HG03439 (cell line): ENCODE measurements at regions not wholly inside any gene's neighbourhood (a gene's known extent, or its start where the extent isn't known, plus 50 kb on each side); places are given as distances from the start of the nearest gene placed in this dataset.

Experiments used
- ATAC-seq: cut with Tn5 transposase; IDR thresholded peaks from one replicate; pipeline ENCODE4 v1.9.1; 2021; ENCODE audit warnings: mild to moderate bottlenecking, moderate library complexity; ENCODE audit not compliant: unreplicated experiment

DNA sequence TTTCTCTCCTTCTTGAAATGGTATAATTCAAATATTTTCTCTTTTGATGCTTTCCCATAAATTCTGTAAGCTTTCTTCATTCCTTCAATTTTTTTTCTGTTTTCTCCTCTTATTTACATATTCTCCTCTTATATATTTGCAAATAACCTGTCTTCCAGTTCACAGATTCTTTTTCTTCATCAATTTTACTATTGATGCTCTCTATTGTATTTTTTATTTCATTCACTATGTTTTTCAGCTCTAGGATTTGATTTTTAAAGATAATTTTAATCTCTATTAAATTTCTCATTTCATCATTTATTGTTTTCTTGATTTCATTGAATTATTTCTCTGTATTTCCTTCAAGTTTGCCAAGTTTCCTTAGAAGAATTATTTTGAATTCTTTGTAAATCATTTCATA, 54.0 kb upstream of the PRPS1L1 start:
- ATAC-seq = no peak

DNA sequence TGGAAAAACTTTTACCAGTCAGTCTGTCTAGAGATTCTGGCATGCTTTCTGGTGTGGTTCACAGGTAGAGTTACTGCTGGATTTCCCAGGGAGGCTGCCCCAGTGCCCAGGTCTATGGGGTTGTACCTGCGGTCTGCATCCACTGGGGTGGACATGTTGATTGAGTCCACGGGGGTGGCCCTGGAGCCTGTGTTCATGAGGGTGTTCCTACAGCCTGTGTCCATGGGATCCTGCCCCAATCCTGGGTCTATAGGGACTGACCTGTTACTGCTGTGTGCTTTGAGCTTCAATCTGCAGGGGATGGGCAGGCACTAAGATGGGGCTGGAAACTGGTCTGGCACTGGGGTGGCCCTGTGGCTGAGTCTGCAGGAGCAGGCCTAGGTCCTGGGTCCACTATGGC, 54.5 kb upstream of the PRPS1L1 start:
- no peak for ATAC-seq

DNA sequence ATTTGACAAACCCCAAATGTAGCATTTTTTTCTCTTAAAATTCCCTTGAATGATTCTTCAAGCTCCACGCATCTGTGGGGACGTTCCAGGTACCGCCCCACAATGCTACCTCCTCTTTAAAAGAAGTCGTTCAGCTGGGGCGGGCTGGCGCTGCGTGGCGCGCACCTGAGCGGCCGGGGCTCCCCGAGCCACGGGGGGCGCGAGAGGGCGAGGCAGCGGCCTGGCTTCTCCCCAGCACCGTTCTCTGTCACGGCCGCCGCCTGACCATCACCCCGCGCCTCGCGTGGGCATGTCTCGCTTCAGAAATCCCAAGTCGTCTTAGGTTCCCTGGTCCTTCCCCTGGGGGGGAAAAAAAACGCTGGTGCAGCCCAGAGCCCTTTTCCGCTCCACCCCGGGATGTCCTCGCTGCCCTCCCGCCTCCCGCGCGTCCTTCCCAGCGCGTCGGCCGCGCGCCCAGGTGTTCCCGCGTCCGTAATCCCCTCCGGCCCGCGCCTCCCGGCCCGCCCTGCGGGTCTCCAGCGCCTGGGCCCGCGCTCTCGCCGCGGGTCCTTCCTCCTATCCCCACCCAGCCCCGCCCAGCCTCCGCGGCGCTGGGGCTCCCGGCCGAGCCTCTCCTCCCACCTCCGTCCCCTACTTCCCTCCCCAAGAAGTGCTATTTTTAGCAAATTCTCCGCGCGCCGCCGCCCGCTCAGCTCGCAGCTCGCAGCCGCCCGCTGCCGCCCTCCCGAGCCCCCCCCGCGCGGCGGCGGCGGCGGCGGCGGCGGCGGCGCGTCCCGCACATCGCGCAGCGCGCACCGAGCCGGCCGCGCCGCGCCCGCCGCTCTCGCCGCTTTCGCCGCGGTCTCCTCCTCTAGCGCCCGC, 58.7 kb upstream of the PRPS1L1 start:
- ATAC-seq = no peak

DNA sequence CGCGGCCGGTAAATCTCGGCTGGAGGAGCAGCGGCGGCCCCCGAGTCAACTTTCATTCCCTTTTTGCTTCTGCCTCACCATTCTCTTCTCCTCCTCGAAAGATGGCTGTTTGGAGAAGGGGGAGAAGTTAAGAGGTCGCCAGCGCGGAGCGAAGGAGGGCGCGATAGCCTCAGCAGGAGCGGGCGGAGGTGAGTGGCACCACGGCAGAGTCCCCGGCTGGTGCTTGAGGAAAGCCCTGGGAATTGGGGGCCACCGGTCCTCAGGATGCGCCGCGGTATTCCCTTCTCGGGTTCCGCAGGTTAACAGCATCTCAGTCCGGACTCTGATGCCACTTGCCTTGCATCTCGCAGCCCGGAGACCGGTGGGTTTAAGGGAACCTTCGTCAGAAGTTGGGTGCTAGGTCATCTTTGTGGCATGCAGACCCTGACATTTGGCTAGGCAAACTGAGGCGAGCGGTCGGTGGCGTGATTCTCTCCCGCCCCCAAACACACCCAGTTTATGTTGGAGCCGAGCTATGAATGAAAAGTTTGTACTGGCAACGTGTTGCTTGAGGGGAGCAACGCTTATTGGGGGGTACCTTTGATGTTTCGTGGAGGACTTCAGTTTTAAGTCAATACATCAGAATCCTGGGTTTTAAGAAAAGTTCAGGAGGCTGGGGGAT, 59.5 kb upstream of the PRPS1L1 start:
- ATAC-seq = no peak

DNA sequence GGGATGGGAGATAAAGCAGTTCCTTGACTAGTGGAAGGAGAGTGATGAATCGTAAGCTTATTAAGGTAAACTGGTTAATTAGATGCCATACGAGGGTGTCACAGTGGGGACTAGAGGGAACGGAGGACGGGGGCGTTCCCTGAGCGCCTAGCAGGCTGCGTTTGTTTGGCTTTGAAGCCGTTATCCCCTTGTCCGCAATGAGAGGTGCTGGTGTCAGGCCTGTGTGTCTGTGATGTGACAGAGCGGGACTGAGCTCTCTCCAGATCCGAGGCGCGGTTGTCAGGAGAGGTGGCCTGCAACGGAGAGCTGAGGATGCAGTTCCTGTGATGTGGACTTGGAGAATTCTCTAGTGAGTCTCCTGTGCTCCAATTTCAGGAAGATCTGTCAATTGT, 60.0 kb upstream of the PRPS1L1 start:
- no peak for ATAC-seq

DNA sequence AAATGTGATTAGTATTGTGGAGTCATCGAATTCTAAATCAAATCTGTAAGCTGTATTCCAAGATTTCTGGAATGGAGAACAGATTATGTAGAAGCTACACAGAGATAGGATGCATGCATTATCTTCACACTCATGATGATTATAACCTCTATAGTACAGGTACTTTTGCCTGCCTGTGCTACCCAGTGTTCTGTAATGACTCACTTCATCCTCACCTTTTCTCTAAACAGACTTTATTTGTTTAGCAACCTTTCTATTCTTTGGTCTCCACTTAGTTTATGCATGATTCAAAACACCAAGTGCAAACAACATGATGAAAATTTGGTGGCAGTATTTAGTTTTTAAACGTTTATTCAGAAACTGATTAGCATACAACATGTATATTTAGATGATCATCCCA, 68.4 kb upstream of the PRPS1L1 start:
- no peak for ATAC-seq

DNA sequence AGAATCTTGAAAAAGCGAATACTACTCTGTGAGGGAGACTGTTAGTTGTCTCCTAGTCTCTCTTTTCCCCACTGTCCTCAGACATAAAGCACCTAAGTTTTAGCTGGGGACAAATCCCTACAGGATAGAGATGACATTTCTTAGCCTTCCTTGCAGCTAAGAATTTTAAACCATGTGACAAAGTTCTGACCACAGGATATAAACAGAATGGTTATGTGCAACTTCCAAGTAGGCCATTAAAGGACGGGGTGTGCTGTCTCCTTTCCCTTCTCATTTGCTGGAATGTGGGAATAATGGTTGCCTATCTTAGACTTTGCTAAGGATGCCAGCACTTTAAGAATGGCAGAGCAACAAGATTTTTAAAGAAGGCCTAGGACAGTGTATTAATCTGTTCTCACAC, 74.9 kb upstream of the PRPS1L1 start:
- ATAC-seq = no peak

DNA sequence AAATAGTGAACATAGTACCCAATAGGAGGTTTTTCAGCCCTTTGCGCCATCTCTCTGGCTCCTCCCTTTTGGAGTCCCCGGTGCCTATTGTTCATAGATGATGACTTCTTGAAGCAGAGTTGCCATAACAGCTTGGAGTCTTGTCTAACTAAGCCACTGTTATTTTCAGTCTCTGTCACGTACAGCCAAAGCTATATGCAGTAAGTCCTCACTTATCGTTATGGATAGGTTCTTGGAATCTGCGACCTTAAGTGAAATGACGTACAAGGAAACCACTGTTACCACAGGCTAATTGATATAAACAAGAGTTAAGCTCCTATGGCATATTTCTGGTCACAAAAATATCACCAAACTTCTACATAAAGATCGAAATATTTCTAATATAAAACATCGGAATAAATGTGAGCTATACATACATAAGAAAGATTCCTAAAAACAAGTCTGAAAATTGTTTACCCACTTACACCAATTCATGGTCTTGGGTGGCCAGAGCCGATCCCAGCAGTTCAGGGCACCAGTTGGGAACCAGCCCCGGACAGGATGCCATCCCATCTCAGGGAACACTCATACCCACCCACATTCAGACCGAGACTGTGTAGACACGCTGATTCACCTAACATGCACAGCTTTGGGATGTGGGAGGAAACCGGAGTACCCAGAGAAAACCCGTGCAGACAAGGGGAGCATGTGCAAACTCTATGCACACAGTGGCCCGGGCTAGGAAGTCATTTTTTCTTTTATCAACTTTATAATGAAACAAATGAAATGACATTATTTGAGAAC, 76.0 kb upstream of the PRPS1L1 start:
- ATAC-seq = no peak

DNA sequence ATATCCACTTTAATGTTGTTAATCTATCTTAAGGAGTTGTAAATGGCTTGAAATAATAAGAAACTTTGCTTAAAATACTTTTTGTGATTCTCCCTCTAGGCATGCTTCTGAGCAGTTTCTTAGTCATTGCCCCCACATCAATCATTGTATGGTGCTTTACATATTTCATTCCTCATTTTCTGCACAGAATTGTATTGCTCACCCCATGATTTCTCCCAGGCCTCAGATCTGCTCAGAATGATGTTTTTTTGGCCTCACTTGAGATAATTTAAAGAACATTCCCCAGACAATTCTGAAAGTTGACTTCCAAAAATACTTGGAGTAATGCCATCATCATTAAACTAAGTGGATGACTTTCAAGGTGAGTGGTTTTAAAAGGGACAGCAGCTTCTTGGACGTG, 82.1 kb upstream of the PRPS1L1 start:
- no peak for ATAC-seq

DNA sequence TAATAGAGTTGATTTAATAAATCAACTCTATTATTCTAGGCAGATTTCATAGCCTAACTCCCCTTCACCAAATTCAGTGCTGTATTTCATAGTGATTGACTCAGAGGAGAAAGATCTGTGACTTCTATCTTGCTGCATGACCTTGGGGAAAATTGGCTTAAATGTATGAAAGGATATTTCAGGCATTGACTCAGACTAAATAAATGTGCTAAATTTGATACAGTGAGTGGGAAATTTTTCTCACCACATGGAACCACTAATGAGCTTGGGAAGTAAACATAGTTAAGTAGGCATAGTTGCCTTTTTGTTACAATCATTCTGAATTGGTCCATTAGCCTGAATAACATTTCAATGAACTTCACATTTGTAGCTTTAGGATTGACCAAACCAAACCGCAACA, 89.0 kb upstream of the PRPS1L1 start:
- ATAC-seq = no peak

DNA sequence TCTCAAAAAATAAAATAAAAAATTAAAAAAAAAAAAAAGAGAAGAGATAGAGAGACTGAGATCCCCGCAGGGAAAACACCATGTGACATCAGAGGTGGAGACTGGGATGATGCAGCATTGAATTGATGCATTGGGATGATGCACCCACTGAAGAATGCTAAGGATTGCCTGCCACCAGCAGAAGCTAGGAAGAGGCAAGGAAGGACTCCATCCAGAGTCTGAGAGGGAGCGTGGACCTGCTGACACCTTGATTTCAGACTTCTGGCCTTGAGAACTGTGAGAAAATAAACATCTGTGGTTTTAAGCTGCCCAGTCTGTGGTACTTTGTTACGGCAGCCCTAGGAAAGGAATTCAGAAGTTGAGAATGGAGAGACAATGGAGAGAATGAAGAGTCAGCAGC, 89.8 kb upstream of the PRPS1L1 start:
- no peak for ATAC-seq

DNA sequence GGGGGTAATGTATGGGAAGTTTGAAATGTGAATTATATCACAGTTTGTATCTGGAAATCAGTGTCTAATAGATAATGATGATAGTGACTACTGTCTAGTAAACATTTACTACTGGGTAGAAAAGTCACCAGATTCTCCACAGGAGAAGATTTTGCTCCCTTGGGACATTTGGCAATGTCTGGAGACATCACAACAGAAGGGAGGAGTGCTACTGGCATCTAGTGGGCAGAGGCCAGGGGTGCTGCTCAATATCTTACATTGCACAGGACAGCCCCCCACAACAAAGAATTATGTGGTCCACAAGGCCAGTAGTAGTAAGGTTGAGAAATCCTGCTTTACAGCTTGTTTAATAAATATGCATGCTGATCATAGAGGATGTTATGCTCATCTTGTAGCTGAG, 92.3 kb upstream of the PRPS1L1 start:
- ATAC-seq = no peak

DNA sequence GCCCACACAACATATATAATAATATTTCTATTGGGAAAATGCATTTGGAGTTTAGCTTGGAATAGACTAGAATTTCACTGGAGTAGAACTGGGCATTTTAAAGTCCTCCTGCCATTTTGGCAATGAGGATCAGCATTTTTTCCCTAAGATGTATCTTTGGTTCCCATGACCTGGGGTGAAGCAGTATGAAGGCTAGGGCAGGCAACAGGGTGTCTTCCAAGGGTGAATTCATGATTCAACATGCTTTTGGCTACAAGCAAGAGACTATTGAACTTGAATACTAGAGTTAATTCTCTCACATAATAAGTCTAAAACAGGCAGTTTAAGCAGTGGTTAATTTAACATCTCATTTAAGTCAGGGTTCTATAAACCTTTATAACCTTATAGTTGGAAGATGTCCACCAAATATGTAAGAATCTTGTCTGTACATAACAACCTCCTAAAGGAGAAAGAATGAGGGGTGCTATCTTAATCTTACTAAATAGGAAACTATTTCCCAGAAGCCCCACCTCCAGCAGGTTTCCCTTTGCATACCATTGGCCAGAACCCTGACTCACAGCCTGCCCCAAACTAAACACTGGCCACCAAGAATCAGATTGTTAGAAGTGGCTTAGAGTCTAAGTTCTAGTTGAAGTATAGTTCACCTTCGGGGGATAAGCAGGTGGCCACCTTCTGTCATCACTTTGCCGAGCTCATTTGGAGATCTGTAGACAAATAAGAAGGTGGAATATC, 96.0 kb upstream of the PRPS1L1 start:
- ATAC-seq = no peak

DNA sequence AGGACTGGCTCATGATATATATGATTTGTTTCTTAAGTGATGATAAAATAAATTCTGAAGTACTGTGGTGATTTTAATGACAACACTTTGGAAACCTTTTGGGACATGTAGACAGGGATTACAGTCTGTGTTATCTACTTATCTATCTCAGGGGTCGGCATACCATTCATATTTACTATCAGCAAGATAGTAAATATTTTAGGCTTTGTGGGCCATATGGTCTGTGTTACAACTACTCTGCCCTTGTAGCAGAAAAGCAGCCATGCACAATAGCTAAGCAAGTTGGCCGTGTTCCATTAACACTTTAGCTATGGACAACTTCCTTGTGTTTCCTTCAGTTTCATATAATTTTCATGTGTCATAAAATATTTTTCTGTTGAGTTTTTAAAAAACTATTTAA, 97.8 kb upstream of the PRPS1L1 start:
- no peak for ATAC-seq

DNA sequence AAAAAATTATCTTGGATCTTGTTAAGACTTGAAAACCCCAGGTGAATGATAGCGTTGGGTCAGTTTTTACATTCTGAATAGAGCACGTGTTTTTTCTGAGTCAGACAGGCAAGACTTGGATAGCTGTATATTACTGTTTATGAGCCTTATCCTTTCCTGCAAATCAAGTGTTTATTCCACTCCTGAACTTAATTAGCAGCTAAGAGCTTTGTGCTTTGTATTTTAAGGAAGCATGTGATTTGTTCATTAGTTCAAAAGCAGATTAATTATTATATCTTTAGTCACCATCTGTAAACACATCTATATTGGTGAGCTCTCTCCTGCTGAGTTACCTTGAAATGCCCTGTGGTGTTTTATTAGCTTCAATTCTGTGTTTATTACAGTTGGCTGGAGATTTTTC, 98.6 kb upstream of the PRPS1L1 start:
- ATAC-seq = no peak

DNA sequence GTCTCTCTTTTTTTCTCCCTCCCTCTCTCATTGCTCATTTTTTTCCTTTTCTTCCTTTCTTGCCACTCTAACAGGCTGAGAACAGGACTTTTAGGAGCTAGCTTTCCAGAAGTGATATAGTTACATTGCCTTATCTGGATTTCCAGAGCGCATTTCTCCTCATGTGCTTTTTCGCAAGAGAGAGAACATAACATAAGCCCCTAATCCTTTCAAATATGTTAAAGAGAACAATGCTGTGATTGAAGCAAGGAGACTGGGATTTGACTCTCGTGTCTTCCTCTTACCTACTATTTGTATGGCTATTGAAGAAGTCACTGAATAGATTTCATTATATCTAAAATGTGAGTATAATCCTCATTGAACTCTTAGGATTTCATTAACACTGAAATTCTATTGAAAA, 101.2 kb upstream of the PRPS1L1 start:
- ATAC-seq = no peak

DNA sequence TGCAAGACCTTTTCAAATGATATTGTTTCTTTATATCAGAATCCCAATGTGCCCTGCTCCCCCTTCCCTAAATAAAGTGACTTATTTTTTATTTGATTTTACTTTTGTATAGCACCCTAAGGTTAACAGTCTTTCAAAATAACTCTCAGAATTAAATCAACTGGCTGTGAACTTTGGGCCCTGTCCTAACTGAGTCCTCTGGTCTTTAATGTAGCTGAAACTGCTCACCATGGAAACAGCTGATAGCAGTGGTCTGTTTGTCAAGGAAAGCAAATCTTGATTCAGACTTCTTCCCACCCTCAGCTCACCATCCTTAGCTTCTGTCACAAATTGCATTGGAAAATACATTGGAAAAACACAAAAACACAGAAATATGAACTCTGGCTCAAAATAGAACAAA, 105.2 kb upstream of the PRPS1L1 start:
- ATAC-seq = no peak

DNA sequence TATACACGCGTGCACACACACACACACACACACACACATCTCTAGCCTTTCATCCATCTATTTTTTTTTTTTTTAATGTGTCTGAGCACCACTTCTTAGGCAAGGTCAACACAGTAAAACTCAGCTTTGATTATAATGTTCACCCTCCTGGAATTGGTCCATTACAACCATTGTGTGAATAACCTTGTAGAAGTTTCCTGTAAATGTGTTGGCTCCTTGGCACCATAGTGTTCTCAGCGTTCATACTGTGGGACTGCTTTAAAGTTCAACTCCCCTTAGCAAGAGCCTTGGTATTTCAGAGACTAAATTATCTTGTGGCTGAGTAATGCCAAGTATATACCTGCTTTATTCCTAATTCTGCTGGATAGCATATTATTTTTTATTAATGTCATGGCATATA, 106.3 kb upstream of the PRPS1L1 start:
- no peak for ATAC-seq

DNA sequence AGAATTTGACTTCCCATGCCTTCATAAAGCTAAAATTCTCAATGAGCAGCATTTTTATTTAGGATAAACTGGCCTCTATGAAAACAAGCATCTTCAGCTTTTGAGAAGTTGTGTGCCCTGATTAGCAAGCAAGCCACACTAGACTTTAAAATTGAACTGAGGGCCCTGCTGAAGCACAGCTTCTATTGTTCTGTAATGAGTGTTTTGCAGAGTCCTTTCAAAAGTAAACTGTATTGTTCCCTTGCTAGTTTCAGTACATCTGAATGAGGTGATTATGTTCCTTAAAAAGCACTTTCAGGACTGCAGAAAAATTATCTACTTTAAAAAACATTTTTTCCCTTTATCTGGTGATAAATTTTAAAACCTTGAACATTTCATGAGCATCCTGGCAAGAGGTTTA, 113.3 kb upstream of the PRPS1L1 start:
- ATAC-seq = no peak

DNA sequence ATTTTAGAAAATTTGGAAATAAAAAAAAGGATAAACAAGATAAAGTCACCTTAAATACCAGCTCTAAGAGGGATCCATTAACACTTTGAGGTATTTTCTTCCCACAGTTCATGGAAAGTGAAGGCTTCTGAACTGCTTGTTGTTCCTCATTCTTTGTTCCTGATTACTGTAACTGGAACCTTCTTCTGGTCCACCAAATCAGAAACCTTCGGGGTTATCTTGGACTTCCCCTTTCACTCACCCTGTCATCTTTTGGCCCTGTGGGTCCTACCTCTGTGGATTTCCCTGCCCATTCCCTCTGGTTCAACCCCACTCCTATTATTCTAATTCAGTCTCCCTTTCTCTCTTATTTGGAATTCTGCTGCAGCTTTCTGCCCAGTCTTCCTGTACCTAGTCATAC, 116.5 kb upstream of the PRPS1L1 start:
- no peak for ATAC-seq

DNA sequence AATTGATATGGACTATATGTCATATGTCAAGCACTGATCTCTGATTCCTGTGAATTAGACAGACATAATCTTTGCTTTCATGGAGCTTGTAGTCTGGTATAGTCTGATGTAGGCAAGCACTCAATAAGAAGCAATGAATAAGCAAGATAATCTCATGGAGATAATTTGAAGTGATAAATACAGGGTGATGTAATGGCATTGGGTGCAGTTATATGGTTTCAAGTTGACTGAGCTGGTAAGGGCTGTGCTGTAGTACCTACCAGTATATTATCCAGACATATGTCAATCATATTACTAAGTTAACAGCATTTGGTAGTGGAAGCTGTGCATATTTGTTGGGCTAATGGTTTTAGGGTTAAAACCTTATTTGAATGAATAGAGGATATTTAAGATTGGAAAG, 117.5 kb upstream of the PRPS1L1 start:
- no peak for ATAC-seq
